ENCODE measurements at regions not wholly inside any gene's neighbourhood (a gene's known extent, or its start where the extent isn't known, plus 50 kb on each side); places are given as distances from the start of the nearest gene placed in this dataset.

DNA sequence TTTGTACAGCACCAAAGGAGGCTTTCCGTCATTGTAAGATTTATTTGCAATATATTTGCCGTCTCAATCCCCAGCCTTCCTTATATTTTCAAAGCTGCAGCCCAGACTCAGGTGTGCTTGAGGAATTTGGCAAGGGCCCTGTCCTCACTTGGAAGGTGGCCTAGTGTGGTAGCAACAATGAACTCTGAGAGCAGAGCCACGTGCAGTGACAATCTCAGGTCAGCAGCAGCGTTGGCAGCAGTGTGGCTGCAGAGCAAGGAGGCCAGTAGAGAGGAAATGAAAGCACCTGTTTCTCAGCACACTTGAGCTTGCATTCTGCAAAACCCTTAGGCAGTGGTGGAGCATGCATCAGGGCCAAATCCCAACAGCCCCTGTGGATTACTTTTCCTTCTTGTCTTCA lies 613.5 kb downstream of the RBFOX1 start:
- Histone ChIP-seq H2BK12ac (ENCODE audit: low read length) (no peak overlapping the region), H3K36me3 (ENCODE audit: control insufficient read depth in 1 of 2, insufficient read depth in 2 of 2, low read length in 2 of 2) (no peaks in the 10 kb centered on the region)

DNA sequence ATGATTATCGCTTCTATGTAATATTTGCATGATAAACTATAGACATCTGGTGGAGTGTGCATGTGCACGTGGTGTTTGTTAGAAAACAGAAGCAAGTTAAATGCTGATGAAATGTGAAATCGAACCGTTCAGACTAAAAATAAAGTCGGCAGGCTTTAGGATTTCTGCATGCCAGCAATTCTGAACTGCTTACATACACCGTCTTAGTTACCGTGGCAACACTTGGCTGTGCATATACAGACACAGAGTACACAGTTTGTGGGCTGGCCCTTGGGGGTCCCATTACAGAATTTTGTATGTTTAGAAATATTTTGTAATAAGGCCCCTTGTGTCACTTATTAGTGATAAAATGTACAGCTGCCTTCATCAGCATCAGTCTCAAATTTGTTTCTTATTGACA lies 605.5 kb downstream of the RBFOX1 start:
- Histone ChIP-seq H3K36me3 (ENCODE audit: control insufficient read depth in 1 of 2, insufficient read depth in 2 of 2, low read length in 2 of 2) (no peaks in the 10 kb centered on the region), H3K4me3 (ENCODE audit: low read depth, low read length) (no peak overlapping the region), H3K9me3 (ENCODE audit: insufficient read depth, low read depth, low read length) (peaks cover 3% of the 10 kb centered on the region), H3K27me3 (ENCODE audit: insufficient read depth, low read length) (no peaks in the 10 kb centered on the region), H2BK5ac (ENCODE audit: low read depth, low read length, poor library complexity) (no peak overlapping the region), H3K4me1 (ENCODE audit: control insufficient read depth in 1 of 2, insufficient read depth in 2 of 2, low read length in 2 of 2) (no peaks in the 10 kb centered on the region), H2AFZ (ENCODE audit: insufficient read depth, low read length, poor library complexity) (no peak overlapping the region), H4K12ac (ENCODE audit: low read depth, low read length) (no peak overlapping the region), H3K79me2 (ENCODE audit: control insufficient read depth, insufficient read depth, low read length, poor library complexity) (no peaks in the 10 kb centered on the region), H4K8ac (ENCODE audit: low read depth, low read length) (no peak overlapping the region), H3K4me2 (ENCODE audit: low read length) (no peak overlapping the region), H3K14ac (ENCODE audit: low read length) (no peak overlapping the region), H3K79me1 (ENCODE audit: low read length) (no peaks in the 10 kb centered on the region), H3K23ac (ENCODE audit: low read length) (no peak overlapping the region), H3K4ac (ENCODE audit: low read depth, low read length) (no peak overlapping the region), H3K18ac (ENCODE audit: low read length) (no peak overlapping the region), H4K91ac (ENCODE audit: low read depth, low read length) (no peak overlapping the region), H2AK5ac (ENCODE audit: low read length) (no peak overlapping the region), H3K27ac (ENCODE audit: low read depth, low read length) (no peak overlapping the region), H3K9ac (ENCODE audit: low read length) (no peak overlapping the region), H2BK12ac (ENCODE audit: low read length) (no peak overlapping the region), H2BK120ac (ENCODE audit: insufficient read depth, low read length, poor library complexity) (no peak overlapping the region)
- DNase-seq: no peak
- no CpG with 5 or more reads among the region's 7 CpGs for WGBS (ENCODE audit: extremely low coverage, insufficient coverage, insufficient read length)

More for the DNA sequence above, 613.5 kb downstream of the RBFOX1 start:
- no peak overlapping the region for H2BK5ac ChIP-seq (ENCODE audit: low read depth, low read length, poor library complexity)
- H4K8ac ChIP-seq (ENCODE audit: low read depth, low read length): no peak overlapping the region
- H4K12ac ChIP-seq (ENCODE audit: low read depth, low read length): no peak overlapping the region
- no peak overlapping the region for H2BK120ac ChIP-seq (ENCODE audit: insufficient read depth, low read length, poor library complexity)
- H3K27ac ChIP-seq (ENCODE audit: low read depth, low read length): no peak overlapping the region
- no CpG with 5 or more reads among the region's 4 CpGs for WGBS (ENCODE audit: extremely low coverage, insufficient coverage, insufficient read length)
- H3K4ac ChIP-seq (ENCODE audit: low read depth, low read length): no peak overlapping the region
- no peak overlapping the region for H4K91ac ChIP-seq (ENCODE audit: low read depth, low read length)
- H3K79me2 ChIP-seq (ENCODE audit: control insufficient read depth, insufficient read depth, low read length, poor library complexity): no peaks in the 10 kb centered on the region
- no peak overlapping the region for H3K9ac ChIP-seq (ENCODE audit: low read length)
- H3K4me2 ChIP-seq (ENCODE audit: low read length): no peak overlapping the region
- H3K23ac ChIP-seq (ENCODE audit: low read length): no peak overlapping the region
- H3K27me3 ChIP-seq (ENCODE audit: insufficient read depth, low read length): no peaks in the 10 kb centered on the region
- H2AFZ ChIP-seq (ENCODE audit: insufficient read depth, low read length, poor library complexity): no peak overlapping the region
- H3K18ac ChIP-seq (ENCODE audit: low read length): no peak overlapping the region
- H3K79me1 ChIP-seq (ENCODE audit: low read length): no peaks in the 10 kb centered on the region
- no peak for DNase-seq
- peak overlapping the region; percentile 18 for H3K4me3 ChIP-seq (ENCODE audit: low read depth, low read length)
- H3K4me1 ChIP-seq (ENCODE audit: control insufficient read depth in 1 of 2, insufficient read depth in 2 of 2, low read length in 2 of 2): no peaks in the 10 kb centered on the region
- no peak overlapping the region for H2AK5ac ChIP-seq (ENCODE audit: low read length)
- no peak overlapping the region for H3K14ac ChIP-seq (ENCODE audit: low read length)
- no peaks in the 10 kb centered on the region for H3K9me3 ChIP-seq (ENCODE audit: insufficient read depth, low read depth, low read length)

DNA sequence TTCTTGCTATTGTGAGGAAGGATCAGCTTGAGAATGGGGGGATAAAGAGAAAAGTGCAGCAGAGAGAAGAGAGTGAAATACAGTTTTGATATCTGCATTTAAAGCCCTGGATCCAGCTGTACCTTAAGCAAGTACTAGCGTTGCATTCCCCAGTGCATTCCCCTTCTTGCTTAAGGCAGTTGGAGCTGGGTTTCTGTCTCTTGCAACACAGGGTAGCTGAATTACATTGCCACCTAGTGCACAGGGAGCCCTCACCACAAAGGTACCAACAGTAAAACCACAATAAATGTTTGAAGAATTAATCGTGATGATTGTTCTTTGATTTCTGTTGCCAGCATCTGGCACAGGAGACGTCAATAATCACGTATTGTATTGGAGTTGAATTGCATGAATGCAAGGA lies 588.7 kb downstream of the RBFOX1 start:
- Histone ChIP-seq H3K4me3 (ENCODE audit: low read depth, low read length) (no peak overlapping the region), H3K4ac (ENCODE audit: low read depth, low read length) (no peak overlapping the region), H4K8ac (ENCODE audit: low read depth, low read length) (no peak overlapping the region), H2BK12ac (ENCODE audit: low read length) (no peak overlapping the region), H3K14ac (ENCODE audit: low read length) (no peak overlapping the region), H3K4me2 (ENCODE audit: low read length) (no peak overlapping the region), H3K36me3 (ENCODE audit: control insufficient read depth in 1 of 2, insufficient read depth in 2 of 2, low read length in 2 of 2) (no peaks in the 10 kb centered on the region), H3K79me1 (ENCODE audit: low read length) (no peaks in the 10 kb centered on the region), H3K79me2 (ENCODE audit: control insufficient read depth, insufficient read depth, low read length, poor library complexity) (no peaks in the 10 kb centered on the region), H4K91ac (ENCODE audit: low read depth, low read length) (no peak overlapping the region), H2AFZ (ENCODE audit: insufficient read depth, low read length, poor library complexity) (no peak overlapping the region), H3K23ac (ENCODE audit: low read length) (no peak overlapping the region), H3K18ac (ENCODE audit: low read length) (no peak overlapping the region), H3K4me1 (ENCODE audit: control insufficient read depth in 1 of 2, insufficient read depth in 2 of 2, low read length in 2 of 2) (no peaks in the 10 kb centered on the region), H2AK5ac (ENCODE audit: low read length) (no peak overlapping the region), H3K27me3 (ENCODE audit: insufficient read depth, low read length) (no peaks in the 10 kb centered on the region), H3K9me3 (ENCODE audit: insufficient read depth, low read depth, low read length) (no peaks in the 10 kb centered on the region), H3K9ac (ENCODE audit: low read length) (no peak overlapping the region), H4K12ac (ENCODE audit: low read depth, low read length) (no peak overlapping the region), H2BK5ac (ENCODE audit: low read depth, low read length, poor library complexity) (no peak overlapping the region), H3K27ac (ENCODE audit: low read depth, low read length) (no peak overlapping the region), H2BK120ac (ENCODE audit: insufficient read depth, low read length, poor library complexity) (no peak overlapping the region)
- DNase-seq: peak; percentile 2 to 7
- WGBS (ENCODE audit: extremely low coverage, insufficient coverage, insufficient read length): no CpG with 5 or more reads among the region's 4 CpGs

DNA sequence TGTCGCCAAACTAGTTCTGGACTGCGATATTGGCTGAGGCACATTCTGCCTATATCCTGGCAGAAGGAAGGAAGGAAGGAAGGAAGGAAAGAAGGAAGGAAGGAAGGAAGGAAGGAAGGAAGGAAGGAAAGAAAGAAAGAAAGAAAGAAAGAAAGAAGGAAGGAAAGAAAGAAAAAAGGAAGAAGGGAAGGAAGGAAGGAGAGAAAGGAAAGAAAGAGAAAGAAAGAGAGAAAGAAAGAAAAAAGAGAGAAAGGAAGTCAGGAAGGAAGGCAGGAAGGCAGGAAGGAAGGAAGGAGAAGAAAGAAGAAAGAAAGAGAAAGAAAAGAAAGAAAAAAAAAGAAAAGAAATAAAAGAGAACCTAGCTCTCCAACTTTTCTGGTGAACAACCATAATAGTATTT lies 587.1 kb downstream of the RBFOX1 start:
- no peak overlapping the region for H3K27ac ChIP-seq (ENCODE audit: low read depth, low read length)
- no peak overlapping the region for H2BK5ac ChIP-seq (ENCODE audit: low read depth, low read length, poor library complexity)
- H3K27me3 ChIP-seq (ENCODE audit: insufficient read depth, low read length): no peaks in the 10 kb centered on the region
- no peak overlapping the region for H2AK5ac ChIP-seq (ENCODE audit: low read length)
- no peak overlapping the region for H3K14ac ChIP-seq (ENCODE audit: low read length)
- H4K12ac ChIP-seq (ENCODE audit: low read depth, low read length): no peak overlapping the region
- no peak overlapping the region for H3K4me2 ChIP-seq (ENCODE audit: low read length)
- H3K23ac ChIP-seq (ENCODE audit: low read length): no peak overlapping the region
- H4K8ac ChIP-seq (ENCODE audit: low read depth, low read length): no peak overlapping the region
- no peak overlapping the region for H3K4me3 ChIP-seq (ENCODE audit: low read depth, low read length)
- H3K9me3 ChIP-seq (ENCODE audit: insufficient read depth, low read depth, low read length): no peaks in the 10 kb centered on the region
- no CpG with 5 or more reads among the region's 2 CpGs for WGBS (ENCODE audit: extremely low coverage, insufficient coverage, insufficient read length)
- H4K91ac ChIP-seq (ENCODE audit: low read depth, low read length): no peak overlapping the region
- H2BK120ac ChIP-seq (ENCODE audit: insufficient read depth, low read length, poor library complexity): no peak overlapping the region
- no peaks in the 10 kb centered on the region for H3K79me2 ChIP-seq (ENCODE audit: control insufficient read depth, insufficient read depth, low read length, poor library complexity)
- no peak overlapping the region for H3K18ac ChIP-seq (ENCODE audit: low read length)
- no peak for DNase-seq
- no peaks in the 10 kb centered on the region for H3K79me1 ChIP-seq (ENCODE audit: low read length)
- H3K4me1 ChIP-seq (ENCODE audit: control insufficient read depth in 1 of 2, insufficient read depth in 2 of 2, low read length in 2 of 2): no peaks in the 10 kb centered on the region
- H3K36me3 ChIP-seq (ENCODE audit: control insufficient read depth in 1 of 2, insufficient read depth in 2 of 2, low read length in 2 of 2): no peaks in the 10 kb centered on the region
- H2AFZ ChIP-seq (ENCODE audit: insufficient read depth, low read length, poor library complexity): no peak overlapping the region
- H2BK12ac ChIP-seq (ENCODE audit: low read length): no peak overlapping the region
- H3K4ac ChIP-seq (ENCODE audit: low read depth, low read length): no peak overlapping the region
- H3K9ac ChIP-seq (ENCODE audit: low read length): no peak overlapping the region

All from trophoblast cell (in vitro differentiated cells and primary cell).